Heart left ventricle (tissue), 13 donors: ENCODE measurements at regions not wholly inside any gene's neighbourhood (a gene's known extent, or its start where the extent isn't known, plus 50 kb on each side); places are given as distances from the start of the nearest gene placed in this dataset.

Experiments
- CTCF ChIP-seq, 12 donors: fragments of 200-600 bp; sonication (generic) in 4 of 12; IDR thresholded peaks; one replicate each; pipeline versions ENCODE4 v1.5.0 to v1.8.0; 2018 to 2022; ENCODE audit warnings: antibody characterized with exemption in 12 of 12, mild to moderate bottlenecking in 5 of 12
- POLR2A ChIP-seq, 2 donors: fragments of 450-650 bp; IDR thresholded peaks; one replicate each; pipeline ENCODE4 v1.6.1; 2017; ENCODE audit warnings: antibody characterized with exemption in 2 of 2, mild to moderate bottlenecking in 2 of 2, moderate library complexity in 2 of 2
- donor health status: ischemic (EF 13 %, LVEDD 7.1; RV severe dilation, severe dysfunction).
- donor health status: DM: no; HTN: yes; CAD: no.
- donor health status: DM: no; HTN: no; CAD: no.
- donor health status: ischemic (EF 25% LVEDD 6.9; RV normal size, moderate dysfunction).
- donor health status: ischemic (EF 25% LVEDD 5.7; RV mildly dilated, moderate dysfunction).
- donor health status: ischemic (EF 35%, LVEDD 5.7; RV mildly dilated, moderate dysfunction).
- donor health status: nonischemic (EF 11% LVEDD 7.7; RV severe dilation, severe dysfunction).
- donor health status: DM: yes; HTN: yes; CAD: no.
- donor health status: PGD.
- donor health status: ischemic (EF 29% LVEDD 5.4; RV normal size, mild dysfunction).
- donor health status: nonischemic (EF 23%, LVEDD 6.1; RV moderate dilation, normal function).

- TF ChIP-seq CTCF (IDR thresholded peaks at IDR 0.05) = no peak
- TF ChIP-seq POLR2A (IDR thresholded peaks at IDR 0.05) = no peak
These were observed 403.7 kb upstream of the MEIS1 start for GRCh38 chr2:66031236-66031635.
